Gastroesophageal sphincter (tissue), 4 donors: ENCODE measurements at regions not wholly inside any gene's neighbourhood (a gene's known extent, or its start where the extent isn't known, plus 50 kb on each side); places are given as distances from the start of the nearest gene placed in this dataset.

Experiments used
- ATAC-seq: fragments of 150-250 bp; one replicate; pipeline ENCODE4 v1.9.1; 2016; ENCODE audit warnings: mild to moderate bottlenecking, moderate library complexity
- H3K27ac ChIP-seq, 4 donors: fragments of 200-600 bp; sonication (generic) in 3 of 4; 1 replicate in 3 of 4; 2 replicates in 1 of 4; pipeline ENCODE4 v1.5.1; 2016 to 2019
- H3K27me3 ChIP-seq: fragments of 200-600 bp; sonication (generic); one replicate; pipeline ENCODE4 v1.5.1; 2019
- H3K36me3 ChIP-seq, 2 donors: fragments of 200-600 bp; sonication (generic); one replicate each; pipeline ENCODE4 v1.5.1; 2019; ENCODE audit warnings: control low read depth in 1 of 2
- H3K4me1 ChIP-seq, 3 donors: fragments of 200-600 bp; sonication (generic); 1 replicate in 2 of 3; 2 replicates in 1 of 3; pipeline ENCODE4 v1.5.1; 2016 to 2019; ENCODE audit warnings: control low read depth in 2 of 3
- H3K4me3 ChIP-seq, 2 donors: fragments of 200-600 bp; sonication (generic); one replicate each; pipeline ENCODE4 v1.5.1; 2019; ENCODE audit warnings: mild to moderate bottlenecking in 1 of 2, moderate library complexity in 1 of 2
- H3K9me3 ChIP-seq, 3 donors: fragments of 200-600 bp; sonication (generic); one replicate each; pipeline ENCODE4 v1.5.1; 2017 to 2019; ENCODE audit warnings: control low read depth in 2 of 3
- CTCF ChIP-seq, 4 experiments: fragments of 200-600 bp in 2 of 4; fragments of 450-650 bp in 2 of 4; sonication (generic) in 1 of 4; IDR thresholded peaks; one replicate each; pipeline ENCODE4 v1.5.1; 2017 to 2019; ENCODE audit warnings: antibody characterized with exemption in 4 of 4, mild to moderate bottlenecking in 2 of 4, moderate library complexity in 2 of 4
- EP300 ChIP-seq: sonication (generic); formaldehyde crosslinking; IDR thresholded peaks from one replicate; pipeline ENCODE4 v1.6.1; 2017; ENCODE audit warnings: antibody characterized with exemption, mild to moderate bottlenecking
- POLR2A ChIP-seq, 2 donors: fragments of 450-650 bp; IDR thresholded peaks; one replicate each; pipeline ENCODE4 v1.6.1; 2017; ENCODE audit warnings: antibody characterized with exemption in 2 of 2, mild to moderate bottlenecking in 2 of 2, moderate library complexity in 1 of 2
- POLR2AphosphoS5 ChIP-seq: sonication (generic); formaldehyde crosslinking; IDR thresholded peaks from one replicate; pipeline ENCODE4 v1.6.1; 2017; ENCODE audit warnings: antibody characterized with exemption
- WGBS, 2 donors: methylation state at CpG; one replicate each; pipeline ENCODE4 v1.1.5; 2018; ENCODE audit warnings: low coverage in 1 of 2; 5-methylcytosine and 5-hydroxymethylcytosine counted together

- no peak overlapping the region for H3K27ac ChIP-seq
- H3K9me3 ChIP-seq = no peaks in the 10 kb centered on the region
- no peaks in the 10 kb centered on the region for H3K27me3 ChIP-seq
- TF ChIP-seq EP300 (no peak), CTCF (IDR thresholded peaks at IDR 0.05) (no peak), POLR2AphosphoS5 (no peak), POLR2A (IDR thresholded peaks at IDR 0.05) (no peak)
- no peak for ATAC-seq
- no peaks in the 10 kb centered on the region for H3K36me3 ChIP-seq
- 59 to 68% methylated on average over 7 to 12 of the region's 12 CpGs for WGBS, 2 donors
- no peak overlapping the region for H3K4me3 ChIP-seq
- H3K4me1 ChIP-seq = no peaks in the 10 kb centered on the region
Observed at GRCh38 chr12:63037746-63038712, 103.1 kb upstream of the PPM1H start.

- Histone ChIP-seq H3K4me1 (no peaks in the 10 kb centered on the region), H3K9me3 (no peaks in the 10 kb centered on the region), H3K27ac (no peak overlapping the region), H3K4me3 (no peak overlapping the region), H3K27me3 (no peaks in the 10 kb centered on the region), H3K36me3 (no peaks in the 10 kb centered on the region)
- ATAC-seq = no peak
- 52 to 100% methylated on average over 1 of the region's 1 CpG for WGBS, 2 donors
- TF ChIP-seq POLR2AphosphoS5 = no peak
Observed at GRCh38 chr12:63036974-63037335, 102.0 kb upstream of the PPM1H start.

- H3K36me3 ChIP-seq = no peaks in the 10 kb centered on the region
- 55 to 60% methylated on average over 1 of the region's 1 CpG for WGBS, 2 donors
- TF ChIP-seq CTCF (IDR thresholded peaks at IDR 0.05) (no peak), EP300 (no peak), POLR2A (IDR thresholded peaks at IDR 0.05) (no peak), POLR2AphosphoS5 (no peak)
- no peak overlapping the region for H3K27ac ChIP-seq
- H3K4me3 ChIP-seq = no peak overlapping the region
- no peaks in the 10 kb centered on the region for H3K4me1 ChIP-seq
- no peaks in the 10 kb centered on the region for H3K9me3 ChIP-seq
- no peaks in the 10 kb centered on the region for H3K27me3 ChIP-seq
- no peak for ATAC-seq
Observed at GRCh38 chr12:63036216-63036973, 101.4 kb upstream of the PPM1H start.

- TF ChIP-seq POLR2A (IDR thresholded peaks at IDR 0.05) (no peak), EP300 (no peak), CTCF (IDR thresholded peaks at IDR 0.05) (no peak), POLR2AphosphoS5 (no peak)
- Histone ChIP-seq H3K27ac (no peak overlapping the region), H3K4me3 (no peak overlapping the region), H3K27me3 (no peaks in the 10 kb centered on the region), H3K9me3 (no peaks in the 10 kb centered on the region), H3K36me3 (no peaks in the 10 kb centered on the region), H3K4me1 (no peaks in the 10 kb centered on the region)
- ATAC-seq = no peak
- 79 to 95% methylated on average over 4 to 5 of the region's 5 CpGs for WGBS, 2 donors
Observed at GRCh38 chr12:63034601-63035000, 99.7 kb upstream of the PPM1H start.

GRCh38 chr12:63029676-63030075 is 94.7 kb upstream of the PPM1H start:
- Histone ChIP-seq H3K27ac (no peak overlapping the region), H3K36me3 (no peaks in the 10 kb centered on the region), H3K4me1 (no peaks in the 10 kb centered on the region), H3K4me3 (no peak overlapping the region), H3K27me3 (no peaks in the 10 kb centered on the region), H3K9me3 (no peaks in the 10 kb centered on the region)
- TF ChIP-seq CTCF (IDR thresholded peaks at IDR 0.05) (no peak), POLR2A (IDR thresholded peaks at IDR 0.05) (no peak), POLR2AphosphoS5 (no peak), EP300 (no peak)
- no peak for ATAC-seq
- 78 to 88% methylated on average over 2 of the region's 2 CpGs for WGBS, 2 donors
